Mesothelial cell of epicardium (in vitro differentiated cells): ENCODE measurements at regions not wholly inside any gene's neighbourhood (a gene's known extent, or its start where the extent isn't known, plus 50 kb on each side); places are given as distances from the start of the nearest gene placed in this dataset.

Experiments used
- DNase-seq, 2 experiments: peaks; one replicate each; pipeline ENCODE4 v3.0.0; 2021; ENCODE audit warnings: low spot score in 2 of 2; ENCODE audit not compliant: unreplicated experiment in 2 of 2
- H3K27ac Mint-ChIP-seq: 2 replicates; pipeline ENCODE4 v1.8.0; 2021; ENCODE audit warnings: mixed read lengths
- H3K27me3 Mint-ChIP-seq: 2 replicates; pipeline ENCODE4 v1.8.0; 2021; ENCODE audit warnings: low read depth, mixed read lengths
- H3K36me3 Mint-ChIP-seq: 2 replicates; pipeline ENCODE4 v1.8.0; 2021; ENCODE audit warnings: mixed read lengths
- H3K4me1 Mint-ChIP-seq: 2 replicates; pipeline ENCODE4 v1.8.0; 2021; ENCODE audit warnings: mixed read lengths
- H3K4me3 Mint-ChIP-seq: 2 replicates; pipeline ENCODE4 v1.8.0; 2021; ENCODE audit warnings: mild to moderate bottlenecking, moderate library complexity, mixed read lengths
- H3K9me3 Mint-ChIP-seq: 2 replicates; pipeline ENCODE4 v1.8.0; 2021; ENCODE audit warnings: mixed read lengths
- CTCF ChIP-seq: fragments of 200-600 bp; sonication (generic); IDR thresholded peaks from one replicate; pipeline ENCODE4 v1.5.0; 2021; ENCODE audit warnings: antibody characterized with exemption; ENCODE audit not compliant: unreplicated experiment

- H3K27me3 Mint-ChIP-seq, result peaks cover 36% of the 10 kb centered on the region
- no peaks in the 10 kb centered on the region for H3K4me1 Mint-ChIP-seq
- no peaks in the 10 kb centered on the region for H3K9me3 Mint-ChIP-seq
- no peak for TF ChIP-seq CTCF
- no peak for DNase-seq
- no peak overlapping the region for H3K4me3 Mint-ChIP-seq
- H3K36me3 Mint-ChIP-seq, result no peaks in the 10 kb centered on the region
- H3K27ac Mint-ChIP-seq, result no peak overlapping the region
These were observed 141.0 kb downstream of the PTPN11 start for GRCh38 chr12:112559784-112560183.

- H3K9me3 Mint-ChIP-seq, result peaks cover 3% of the 10 kb centered on the region
- no peak overlapping the region for H3K4me3 Mint-ChIP-seq
- H3K27me3 Mint-ChIP-seq, result peaks cover 34% of the 10 kb centered on the region
- DNase-seq, result no peak
- H3K4me1 Mint-ChIP-seq, result no peaks in the 10 kb centered on the region
- no peaks in the 10 kb centered on the region for H3K36me3 Mint-ChIP-seq
- H3K27ac Mint-ChIP-seq, result no peak overlapping the region
- peak; percentile 18 for TF ChIP-seq CTCF
These were observed 145.5 kb downstream of the PTPN11 start for GRCh38 chr12:112564160-112564784.

- Mint-ChIP-seq H3K4me3 (no peak overlapping the region), H3K9me3 (peaks cover 3% of the 10 kb centered on the region)
These were observed 149.9 kb downstream of the PTPN11 start for GRCh38 chr12:112568641-112569040.

GRCh38 chr12:112570096-112570495, 151.3 kb downstream of the PTPN11 start:
- no peak for TF ChIP-seq CTCF
- H3K36me3 Mint-ChIP-seq, result no peaks in the 10 kb centered on the region
- no peak for DNase-seq
- peaks cover 36% of the 10 kb centered on the region for H3K27me3 Mint-ChIP-seq
- H3K4me1 Mint-ChIP-seq, result no peaks in the 10 kb centered on the region
- H3K4me3 Mint-ChIP-seq, result no peak overlapping the region
- peaks cover 3% of the 10 kb centered on the region for H3K9me3 Mint-ChIP-seq
- H3K27ac Mint-ChIP-seq, result no peak overlapping the region

More at GRCh38 chr12:112568641-112569040, 149.9 kb downstream of the PTPN11 start:
- Mint-ChIP-seq H3K4me1 (no peaks in the 10 kb centered on the region), H3K36me3 (no peaks in the 10 kb centered on the region), H3K27ac (no peak overlapping the region), H3K27me3 (peaks cover 41% of the 10 kb centered on the region)
- TF ChIP-seq CTCF, result no peak
- no peak for DNase-seq

GRCh38 chr12:112573141-112573540, 154.4 kb downstream of the PTPN11 start:
- no peak for DNase-seq
- Mint-ChIP-seq H3K9me3 (no peaks in the 10 kb centered on the region), H3K4me3 (no peak overlapping the region), H3K36me3 (no peaks in the 10 kb centered on the region), H3K27me3 (peaks cover 57% of the 10 kb centered on the region), H3K27ac (no peak overlapping the region), H3K4me1 (no peaks in the 10 kb centered on the region)
- TF ChIP-seq CTCF, result no peak
